Stimulated activated CD4-positive, alpha-beta T cell treated with anti-CD3 and anti-CD28 coated beads, Interleukin-1b, Interleukin-23, amount 100 ng/mL, for 4 hours (primary cell): ENCODE measurements at regions not wholly inside any gene's neighbourhood (a gene's known extent, or its start where the extent isn't known, plus 50 kb on each side); places are given as distances from the start of the nearest gene placed in this dataset.
A peak's percentile ranks its signal among the peaks of the same experiment; 100 is the strongest.
"Not testable (repeated sequence)": the region's sequence is repeated elsewhere in the genome, so short reads cannot be mapped to it uniquely, and the experiment has no call there.

Source experiments
- DNase-seq, 2 donors: peaks; one replicate each; pipeline ENCODE4 v3.0.0-alpha.2; 2020; ENCODE audit warnings: low read depth in 2 of 2

GRCh38 chr7:149633976-149634945, 136.7 kb upstream of the ZNF746 start:
- DNase-seq: no peak

GRCh38 chr7:149628361-149629149, 130.9 kb upstream of the ZNF746 start:
- not testable (repeated sequence) for DNase-seq

GRCh38 chr7:149627911-149628310, 130.3 kb upstream of the ZNF746 start:
- DNase-seq: no peak

GRCh38 chr7:149626972-149627371, 129.4 kb upstream of the ZNF746 start:
- no peak for DNase-seq

- DNase-seq: no peak
Measured at GRCh38 chr7:149625947-149626392, 128.4 kb upstream of the ZNF746 start.

- DNase-seq: peak; percentile 31 to 50
Measured at GRCh38 chr7:149625340-149625946, 127.8 kb upstream of the ZNF746 start.

- peak; percentile 77 to 87 for DNase-seq
Measured at GRCh38 chr7:149624419-149625339, 127.1 kb upstream of the ZNF746 start.

- peak; percentile 13 to 30 for DNase-seq
Measured at GRCh38 chr7:149624006-149624405, 126.4 kb upstream of the ZNF746 start.

GRCh38 chr7:149623262-149623997, 125.8 kb upstream of the ZNF746 start:
- DNase-seq: not testable (repeated sequence)

- no peak for DNase-seq
Measured at GRCh38 chr7:149622444-149623210, 125.0 kb upstream of the ZNF746 start.

- no peak for DNase-seq
Measured at GRCh38 chr7:149621776-149622175, 124.2 kb upstream of the ZNF746 start.

- peak in 1 of 2 donors; percentile 24 for DNase-seq
Measured at GRCh38 chr7:149620961-149621360, 123.4 kb upstream of the ZNF746 start.

GRCh38 chr7:149616898-149617297, 119.3 kb upstream of the ZNF746 start:
- no peak for DNase-seq

- no peak for DNase-seq
Measured at GRCh38 chr7:149615690-149616270, 118.2 kb upstream of the ZNF746 start.

GRCh38 chr7:149610441-149611011, 112.9 kb upstream of the ZNF746 start:
- no peak for DNase-seq

- DNase-seq: no peak
Measured at GRCh38 chr7:149608168-149608567, 110.6 kb upstream of the ZNF746 start.

- DNase-seq: no peak
Measured at GRCh38 chr7:149607683-149608082, 110.1 kb upstream of the ZNF746 start.

GRCh38 chr7:149606826-149607225, 109.2 kb upstream of the ZNF746 start:
- no peak for DNase-seq

- no peak for DNase-seq
Measured at GRCh38 chr7:149605696-149606095, 108.1 kb upstream of the ZNF746 start.
